SK-N-SH treated with all-trans-retinoic acid at 6 μM for 48 hours (cell line): ENCODE measurements at regions not wholly inside any gene's neighbourhood (a gene's known extent, or its start where the extent isn't known, plus 50 kb on each side); places are given as distances from the start of the nearest gene placed in this dataset.

Experiments used
- ATAC-seq: fragments of 200-7000 bp; cut with Tn5 transposase; 3 replicates; pipeline ENCODE4 v1.9.1; 2020; ENCODE audit warnings: mild to moderate bottlenecking, moderate library complexity
- ARNTL ChIP-seq: fragments of 450-650 bp; formaldehyde crosslinking; IDR thresholded peaks from 2 replicates; pipeline ENCODE4 v1.5.0; 2020; ENCODE audit warnings: low read depth, mild to moderate bottlenecking, moderate library complexity, borderline replicate concordance
- BACH2 ChIP-seq: fragments of 250-450 bp; sonication (Bioruptor Pico); IDR thresholded peaks from 2 replicates; pipeline ENCODE4 v1.9.0; 2021; ENCODE audit warnings: mild to moderate bottlenecking, borderline replicate concordance
- ESRRG ChIP-seq: fragments of 250-450 bp; sonication (Bioruptor Pico); IDR thresholded peaks from 2 replicates; pipeline ENCODE4 v1.6.1; 2021; ENCODE audit warnings: mild to moderate bottlenecking
- GLIS3 ChIP-seq: fragments of 250-450 bp; sonication (Bioruptor Pico); IDR thresholded peaks from 2 replicates; pipeline ENCODE4 v1.5.0; 2020; ENCODE audit warnings: mild to moderate bottlenecking, moderate library complexity
- ISL1 ChIP-seq: fragments of 250-450 bp; sonication (Bioruptor Pico); IDR thresholded peaks from 2 replicates; pipeline ENCODE4 v2.1.2; 2022; ENCODE audit warnings: mild to moderate bottlenecking, moderate library complexity
- OSR1 ChIP-seq: fragments of 250-450 bp; sonication (Bioruptor Pico); IDR thresholded peaks from 2 replicates; pipeline ENCODE4 v1.8.0; 2022; ENCODE audit warnings: moderate library complexity, mild to moderate bottlenecking, inconsistent platforms
- PPARA ChIP-seq: fragments of 250-450 bp; sonication (Bioruptor Pico); IDR thresholded peaks from 2 replicates; pipeline ENCODE4 v1.5.0; 2020; ENCODE audit warnings: mild to moderate bottlenecking, borderline replicate concordance
- RARB ChIP-seq: fragments of 250-450 bp; sonication (Bioruptor Pico); IDR thresholded peaks from 2 replicates; pipeline ENCODE4 v1.8.0; 2021; ENCODE audit warnings: mild to moderate bottlenecking, moderate library complexity
- SNAI2 ChIP-seq: fragments of 250-450 bp; sonication (Bioruptor Pico); IDR thresholded peaks from 2 replicates; pipeline ENCODE4 v1.5.0; 2020; ENCODE audit warnings: mild to moderate bottlenecking, moderate library complexity
- TCF4 ChIP-seq: fragments of 250-450 bp; sonication (Bioruptor Pico); IDR thresholded peaks from 2 replicates; pipeline ENCODE4 v1.8.0; 2021; ENCODE audit warnings: mild to moderate bottlenecking, moderate library complexity, borderline replicate concordance
- TOX ChIP-seq: fragments of 250-450 bp; sonication (Bioruptor Pico); IDR thresholded peaks from 2 replicates; pipeline ENCODE4 v1.8.0; 2021; ENCODE audit warnings: mild to moderate bottlenecking, moderate library complexity, borderline replicate concordance
- ZC3H10 ChIP-seq: fragments of 250-450 bp; sonication (Bioruptor Pico); IDR thresholded peaks from 2 replicates; pipeline ENCODE4 v1.5.1; 2021; ENCODE audit warnings: mild to moderate bottlenecking, moderate library complexity
- ZFP3 ChIP-seq: fragments of 250-450 bp; sonication (Bioruptor Pico); IDR thresholded peaks from 2 replicates; pipeline ENCODE4 v1.5.0; 2020; ENCODE audit warnings: mild to moderate bottlenecking, moderate library complexity
- ZFP30 ChIP-seq: fragments of 450-650 bp; formaldehyde crosslinking; IDR thresholded peaks from 2 replicates; pipeline ENCODE4 v1.5.0; 2022; ENCODE audit warnings: mild to moderate bottlenecking, moderate library complexity
- ZNF565 ChIP-seq: fragments of 450-650 bp; formaldehyde crosslinking; conservative IDR thresholded peaks from 2 replicates; pipeline ENCODE4 v1.5.0; 2020; ENCODE audit warnings: low read depth, mild to moderate bottlenecking, moderate library complexity
- ZNF70 ChIP-seq: fragments of 450-650 bp; formaldehyde crosslinking; IDR thresholded peaks from 2 replicates; pipeline ENCODE4 v1.5.0; 2020; ENCODE audit warnings: mild to moderate bottlenecking, moderate library complexity
- ZNF8 ChIP-seq: fragments of 450-650 bp; formaldehyde crosslinking; IDR thresholded peaks from 2 replicates; pipeline ENCODE4 v1.5.0; 2020; ENCODE audit warnings: mild to moderate bottlenecking, moderate library complexity
- TF ChIP-seq, protein P1 (sequence below): fragments of 250-450 bp; sonication (Bioruptor Pico); IDR thresholded peaks from 2 replicates; pipeline ENCODE4 v1.5.0; 2020; ENCODE audit warnings: mild to moderate bottlenecking, moderate library complexity
- TF ChIP-seq, protein P2 (sequence below): fragments of 250-450 bp; sonication (Bioruptor Pico); IDR thresholded peaks from 2 replicates; pipeline ENCODE4 v1.5.1; 2021; ENCODE audit warnings: mild to moderate bottlenecking, moderate library complexity
- TF ChIP-seq, protein P3 (sequence below): fragments of 250-450 bp; sonication (Bioruptor Pico); IDR thresholded peaks from 2 replicates; pipeline ENCODE4 v1.5.1; 2020; ENCODE audit warnings: low read depth, mild to moderate bottlenecking, moderate library complexity

DNA sequence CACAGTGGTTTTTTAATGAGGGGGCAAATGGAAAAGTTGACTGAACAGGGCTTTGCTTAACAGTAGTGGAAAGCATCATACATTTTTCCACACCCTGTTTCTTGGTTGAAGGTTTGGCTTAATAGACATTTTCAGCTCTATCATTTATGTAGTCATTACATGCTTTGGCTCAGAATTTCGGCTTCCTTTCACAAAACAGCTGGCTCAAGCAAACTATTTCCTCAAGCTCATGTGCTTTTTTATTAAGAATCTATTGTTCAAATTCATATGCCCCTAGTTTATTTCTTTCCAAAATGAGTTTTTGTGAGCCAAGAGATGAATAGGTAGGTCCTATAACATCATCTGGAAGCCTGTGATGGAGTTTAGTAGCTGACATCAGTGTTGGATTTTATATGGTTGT lies 113.8 kb downstream of the SLITRK6 start:
- no peak for TF ChIP-seq TCF4
- TF ChIP-seq RARB, result no peak
- no peak for TF ChIP-seq ZFP3
- no peak for TF ChIP-seq ZNF8
- no peak for TF ChIP-seq ARNTL (CRISPR knock-in tag)
- no peak for TF ChIP-seq ZNF70 (CRISPR knock-in tag)
- no peak for TF ChIP-seq BACH2
- no peak for ATAC-seq

DNA sequence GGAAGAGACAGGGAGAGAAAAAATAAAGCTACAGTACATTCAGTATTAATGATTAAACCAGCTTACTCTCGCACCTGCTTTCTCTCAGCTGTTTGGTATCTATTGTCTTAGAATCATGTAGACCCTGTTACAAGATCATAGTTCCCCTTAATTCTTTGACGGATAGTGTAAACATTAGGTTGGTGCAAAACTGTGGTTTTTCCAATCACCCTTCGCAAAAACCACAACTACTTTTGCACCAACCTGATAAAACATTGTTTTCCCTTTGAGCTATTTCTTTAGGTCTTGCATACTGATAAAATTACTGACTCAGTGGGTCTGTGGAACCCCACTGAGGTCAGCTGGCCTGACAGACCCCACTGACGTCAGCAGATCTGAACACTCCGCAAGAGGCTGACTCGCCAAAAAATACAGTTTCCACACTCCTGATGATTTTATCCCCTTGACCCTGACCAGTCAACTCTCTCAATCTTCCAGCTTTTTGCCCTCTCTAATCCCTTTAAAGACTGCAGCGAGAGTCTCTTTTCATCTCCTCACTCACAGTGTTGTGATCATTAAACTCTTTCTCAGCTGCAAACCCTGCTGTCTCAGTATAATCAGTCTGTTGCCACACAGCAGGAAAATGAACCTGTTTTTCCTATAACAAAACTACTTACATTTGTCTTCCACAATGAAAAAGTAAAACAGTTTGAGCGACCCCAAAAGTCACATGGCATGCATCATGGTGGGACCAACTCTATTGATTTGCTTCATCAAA lies 123.9 kb downstream of the SLITRK6 start:
- TF ChIP-seq PPARA, result no peak
- TF ChIP-seq, protein P1, sequence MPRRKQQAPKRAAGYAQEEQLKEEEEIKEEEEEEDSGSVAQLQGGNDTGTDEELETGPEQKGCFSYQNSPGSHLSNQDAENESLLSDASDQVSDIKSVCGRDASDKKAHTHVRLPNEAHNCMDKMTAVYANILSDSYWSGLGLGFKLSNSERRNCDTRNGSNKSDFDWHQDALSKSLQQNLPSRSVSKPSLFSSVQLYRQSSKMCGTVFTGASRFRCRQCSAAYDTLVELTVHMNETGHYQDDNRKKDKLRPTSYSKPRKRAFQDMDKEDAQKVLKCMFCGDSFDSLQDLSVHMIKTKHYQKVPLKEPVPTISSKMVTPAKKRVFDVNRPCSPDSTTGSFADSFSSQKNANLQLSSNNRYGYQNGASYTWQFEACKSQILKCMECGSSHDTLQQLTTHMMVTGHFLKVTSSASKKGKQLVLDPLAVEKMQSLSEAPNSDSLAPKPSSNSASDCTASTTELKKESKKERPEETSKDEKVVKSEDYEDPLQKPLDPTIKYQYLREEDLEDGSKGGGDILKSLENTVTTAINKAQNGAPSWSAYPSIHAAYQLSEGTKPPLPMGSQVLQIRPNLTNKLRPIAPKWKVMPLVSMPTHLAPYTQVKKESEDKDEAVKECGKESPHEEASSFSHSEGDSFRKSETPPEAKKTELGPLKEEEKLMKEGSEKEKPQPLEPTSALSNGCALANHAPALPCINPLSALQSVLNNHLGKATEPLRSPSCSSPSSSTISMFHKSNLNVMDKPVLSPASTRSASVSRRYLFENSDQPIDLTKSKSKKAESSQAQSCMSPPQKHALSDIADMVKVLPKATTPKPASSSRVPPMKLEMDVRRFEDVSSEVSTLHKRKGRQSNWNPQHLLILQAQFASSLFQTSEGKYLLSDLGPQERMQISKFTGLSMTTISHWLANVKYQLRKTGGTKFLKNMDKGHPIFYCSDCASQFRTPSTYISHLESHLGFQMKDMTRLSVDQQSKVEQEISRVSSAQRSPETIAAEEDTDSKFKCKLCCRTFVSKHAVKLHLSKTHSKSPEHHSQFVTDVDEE (CRISPR knock-in tag), result no peak
- TF ChIP-seq ZNF565, result no peak
- no peak for TF ChIP-seq GLIS3
- TF ChIP-seq ZC3H10 (CRISPR knock-in tag), result no peak
- TF ChIP-seq, protein P2, sequence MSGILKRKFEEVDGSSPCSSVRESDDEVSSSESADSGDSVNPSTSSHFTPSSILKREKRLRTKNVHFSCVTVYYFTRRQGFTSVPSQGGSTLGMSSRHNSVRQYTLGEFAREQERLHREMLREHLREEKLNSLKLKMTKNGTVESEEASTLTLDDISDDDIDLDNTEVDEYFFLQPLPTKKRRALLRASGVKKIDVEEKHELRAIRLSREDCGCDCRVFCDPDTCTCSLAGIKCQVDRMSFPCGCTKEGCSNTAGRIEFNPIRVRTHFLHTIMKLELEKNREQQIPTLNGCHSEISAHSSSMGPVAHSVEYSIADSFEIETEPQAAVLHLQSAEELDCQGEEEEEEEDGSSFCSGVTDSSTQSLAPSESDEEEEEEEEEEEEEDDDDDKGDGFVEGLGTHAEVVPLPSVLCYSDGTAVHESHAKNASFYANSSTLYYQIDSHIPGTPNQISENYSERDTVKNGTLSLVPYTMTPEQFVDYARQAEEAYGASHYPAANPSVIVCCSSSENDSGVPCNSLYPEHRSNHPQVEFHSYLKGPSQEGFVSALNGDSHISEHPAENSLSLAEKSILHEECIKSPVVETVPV, result no peak
- TF ChIP-seq BACH2, result no peak
- TF ChIP-seq ZNF8, result no peak
- no peak for TF ChIP-seq ESRRG (CRISPR knock-in tag)
- no peak for TF ChIP-seq ZFP30 (CRISPR knock-in tag)
- no peak for ATAC-seq

DNA sequence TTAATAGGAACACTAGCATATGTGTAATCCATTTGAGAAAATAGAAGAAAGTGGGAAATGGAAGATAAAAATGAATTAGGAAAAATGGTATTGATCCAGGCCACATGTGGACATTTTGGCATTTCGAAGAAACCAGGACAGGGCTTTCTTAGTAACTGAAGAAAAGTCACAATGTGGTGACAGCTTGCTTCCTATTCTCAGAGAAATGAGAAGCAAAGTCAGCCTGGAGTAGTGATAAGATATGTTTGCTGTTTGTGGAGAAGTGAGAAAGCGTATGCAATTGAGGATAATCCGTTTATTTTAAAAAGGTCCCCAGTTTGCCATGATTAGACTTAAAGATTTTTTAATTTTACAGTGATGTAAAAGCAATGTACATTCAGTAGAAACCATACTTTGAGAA lies 127.9 kb downstream of the SLITRK6 start:
- TF ChIP-seq, protein P1 (CRISPR knock-in tag), result no peak
- TF ChIP-seq ZFP30 (CRISPR knock-in tag), result no peak
- TF ChIP-seq BACH2, result no peak
- TF ChIP-seq TCF4, result no peak
- TF ChIP-seq ZFP3, result no peak
- TF ChIP-seq ZNF8, result no peak
- TF ChIP-seq ZNF70 (CRISPR knock-in tag), result no peak
- no peak for TF ChIP-seq ZC3H10 (CRISPR knock-in tag)
- TF ChIP-seq ISL1 (CRISPR knock-in tag), result no peak
- TF ChIP-seq, protein P2, result no peak
- TF ChIP-seq, protein P3, sequence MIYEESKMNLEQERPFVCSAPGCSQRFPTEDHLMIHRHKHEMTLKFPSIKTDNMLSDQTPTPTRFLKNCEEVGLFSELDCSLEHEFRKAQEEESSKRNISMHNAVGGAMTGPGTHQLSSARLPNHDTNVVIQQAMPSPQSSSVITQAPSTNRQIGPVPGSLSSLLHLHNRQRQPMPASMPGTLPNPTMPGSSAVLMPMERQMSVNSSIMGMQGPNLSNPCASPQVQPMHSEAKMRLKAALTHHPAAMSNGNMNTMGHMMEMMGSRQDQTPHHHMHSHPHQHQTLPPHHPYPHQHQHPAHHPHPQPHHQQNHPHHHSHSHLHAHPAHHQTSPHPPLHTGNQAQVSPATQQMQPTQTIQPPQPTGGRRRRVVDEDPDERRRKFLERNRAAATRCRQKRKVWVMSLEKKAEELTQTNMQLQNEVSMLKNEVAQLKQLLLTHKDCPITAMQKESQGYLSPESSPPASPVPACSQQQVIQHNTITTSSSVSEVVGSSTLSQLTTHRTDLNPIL (CRISPR knock-in tag), result no peak
- no peak for TF ChIP-seq PPARA
- TF ChIP-seq, all 23 proteins: peak for 0
- no peak for ATAC-seq

DNA sequence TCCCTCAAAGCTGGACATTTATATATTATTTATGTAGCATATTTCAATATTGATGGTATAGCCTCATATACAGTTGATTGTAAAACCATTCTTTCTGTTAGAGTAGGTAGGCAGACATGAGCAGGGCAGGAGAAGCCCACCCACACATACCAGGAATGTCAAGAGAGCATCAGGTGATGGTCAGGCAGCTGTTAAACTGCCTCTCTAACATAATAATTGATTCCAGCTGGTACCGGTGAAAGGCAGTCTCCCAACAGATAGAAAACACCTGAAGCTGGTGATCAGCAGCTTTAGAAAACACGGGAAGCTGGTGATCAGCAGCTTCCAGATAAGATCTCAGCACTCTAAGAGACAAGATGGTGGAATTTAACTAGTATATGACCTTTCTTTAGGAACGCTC lies 132.9 kb downstream of the SLITRK6 start:
- no peak for ATAC-seq
- TF ChIP-seq TCF4 (no peak), OSR1 (no peak), ZC3H10 (CRISPR knock-in tag) (no peak), SNAI2 (CRISPR knock-in tag) (no peak), TOX (CRISPR knock-in tag) (no peak), ZNF565 (no peak)
